OCI-LY1 (cell line): ENCODE measurements at regions not wholly inside any gene's neighbourhood (a gene's known extent, or its start where the extent isn't known, plus 50 kb on each side); places are given as distances from the start of the nearest gene placed in this dataset.

Source experiments
- H2AFZ ChIP-seq: fragments of 200-600 bp; sonication (generic), shearing (Covaris generic); 2 replicates; pipeline ENCODE4 v1.6.0; 2014; ENCODE audit warnings: antibody characterized with exemption, mild to moderate bottlenecking, low read length
- H3F3A ChIP-seq: fragments of 200-600 bp; sonication (generic), shearing (Covaris generic); 2 replicates; pipeline ENCODE4 v1.6.0; 2014; ENCODE audit warnings: mild to moderate bottlenecking, antibody characterized with exemption, low read length, moderate library complexity; ENCODE audit not compliant: insufficient read depth
- H3K27ac ChIP-seq: fragments of 200-600 bp; sonication (generic); 2 replicates; pipeline ENCODE4 v1.5.1; 2014; ENCODE audit warnings: low read length, mixed run types, mild to moderate bottlenecking, low read depth; ENCODE audit not compliant: poor library complexity, severe bottlenecking
- H3K27me3 ChIP-seq: fragments of 200-600 bp; sonication (generic); 2 replicates; pipeline ENCODE4 v1.6.0; 2014; ENCODE audit warnings: antibody characterized with exemption, mild to moderate bottlenecking, low read length, moderate library complexity; ENCODE audit not compliant: insufficient read depth
- H3K36me3 ChIP-seq: fragments of 200-600 bp; sonication (generic); 2 replicates; pipeline ENCODE4 v1.6.1; 2014; ENCODE audit warnings: mild to moderate bottlenecking, antibody characterized with exemption, low read length, moderate library complexity, mixed read lengths; ENCODE audit not compliant: insufficient read depth
- H3K4me1 ChIP-seq: fragments of 200-600 bp; sonication (generic); 2 replicates; pipeline ENCODE4 v1.5.1; 2014; ENCODE audit warnings: mild to moderate bottlenecking, low read length, moderate library complexity; ENCODE audit not compliant: insufficient read depth, severe bottlenecking
- H3K4me2 ChIP-seq: fragments of 200-600 bp; sonication (generic), shearing (Covaris generic); 2 replicates; pipeline ENCODE4 v1.6.1; 2014; ENCODE audit warnings: low read length
- H3K4me3 ChIP-seq: fragments of 200-600 bp; sonication (generic); 2 replicates; pipeline ENCODE4 v1.5.1; 2014; ENCODE audit warnings: low read length, low read depth, mild to moderate bottlenecking, mixed read lengths; ENCODE audit not compliant: poor library complexity, severe bottlenecking
- H3K79me2 ChIP-seq: fragments of 200-600 bp; shearing (Covaris generic); 2 replicates; pipeline ENCODE4 v1.6.1; 2016; ENCODE audit warnings: mixed run types, low read length, mixed read lengths; ENCODE audit not compliant: insufficient read depth
- H3K9ac ChIP-seq: fragments of 200-600 bp; sonication (generic), shearing (Covaris generic); 2 replicates; pipeline ENCODE4 v1.6.1; 2014; ENCODE audit warnings: mild to moderate bottlenecking, low read length, mixed read lengths
- H3K9me2 ChIP-seq: fragments of 200-600 bp; sonication (generic), shearing (Covaris generic); 2 replicates; pipeline ENCODE4 v1.6.1; 2014; ENCODE audit warnings: low read depth, mild to moderate bottlenecking, low read length, mixed read lengths
- H3K9me3 ChIP-seq: fragments of 200-600 bp; shearing (Covaris generic); 2 replicates; pipeline ENCODE4 v1.6.1; 2014; ENCODE audit warnings: low read length, mixed read lengths
- H4K20me1 ChIP-seq: fragments of 200-600 bp; sonication (generic), shearing (Covaris generic); 2 replicates; pipeline ENCODE4 v1.6.0; 2016; ENCODE audit warnings: mild to moderate bottlenecking, low read length; ENCODE audit not compliant: insufficient read depth
- EZH2 ChIP-seq: fragments of 200-600 bp; sonication (generic), shearing (Covaris generic); IDR thresholded peaks from 2 replicates; pipeline ENCODE4 v1.8.0; 2017; ENCODE audit warnings: borderline replicate concordance, mixed run types, mild to moderate bottlenecking, antibody characterized with exemption, low read length, moderate library complexity, mixed read lengths
- TF ChIP-seq, protein P1 (sequence below): fragments of 200-600 bp; sonication (generic), shearing (Covaris generic); IDR thresholded peaks from 2 replicates; pipeline ENCODE4 v1.5.1; 2017; ENCODE audit warnings: mild to moderate bottlenecking, antibody characterized with exemption, low read length, moderate library complexity, mixed read lengths

DNA sequence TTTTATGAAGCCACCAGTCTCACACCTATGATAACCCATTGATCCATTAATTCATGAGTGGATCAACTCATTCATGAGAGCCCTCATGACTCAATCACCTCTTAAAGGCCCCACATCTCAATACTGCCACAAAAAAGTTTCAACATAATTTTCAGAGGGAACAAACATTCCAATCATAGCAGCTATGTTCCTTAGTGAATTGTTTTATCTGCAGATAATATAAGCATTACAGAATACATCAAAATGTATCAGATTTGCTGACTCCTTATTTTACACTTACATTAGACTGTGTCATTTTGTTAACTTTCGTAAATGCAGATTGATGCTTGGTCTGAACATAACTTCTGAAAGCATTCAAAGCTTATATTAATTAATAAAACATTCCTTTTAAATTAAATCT is 155.3 kb upstream of the MBNL1 start:
- Histone ChIP-seq H4K20me1 (no peaks in the 10 kb centered on the region), H3K9me3 (no peaks in the 10 kb centered on the region), H3K4me3 (no peak overlapping the region), H3K79me2 (no peaks in the 10 kb centered on the region), H3K4me2 (no peak overlapping the region), H3F3A (no peaks in the 10 kb centered on the region), H2AFZ (no peak overlapping the region), H3K9ac (no peak overlapping the region), H3K27me3 (no peaks in the 10 kb centered on the region), H3K27ac (no peak overlapping the region), H3K36me3 (no peaks in the 10 kb centered on the region), H3K9me2 (peaks cover 2% of the 10 kb centered on the region; the same call in 1 of the 2 replicates), H3K4me1 (no peaks in the 10 kb centered on the region)
- TF ChIP-seq EZH2 = no peak
- TF ChIP-seq, protein P1, sequence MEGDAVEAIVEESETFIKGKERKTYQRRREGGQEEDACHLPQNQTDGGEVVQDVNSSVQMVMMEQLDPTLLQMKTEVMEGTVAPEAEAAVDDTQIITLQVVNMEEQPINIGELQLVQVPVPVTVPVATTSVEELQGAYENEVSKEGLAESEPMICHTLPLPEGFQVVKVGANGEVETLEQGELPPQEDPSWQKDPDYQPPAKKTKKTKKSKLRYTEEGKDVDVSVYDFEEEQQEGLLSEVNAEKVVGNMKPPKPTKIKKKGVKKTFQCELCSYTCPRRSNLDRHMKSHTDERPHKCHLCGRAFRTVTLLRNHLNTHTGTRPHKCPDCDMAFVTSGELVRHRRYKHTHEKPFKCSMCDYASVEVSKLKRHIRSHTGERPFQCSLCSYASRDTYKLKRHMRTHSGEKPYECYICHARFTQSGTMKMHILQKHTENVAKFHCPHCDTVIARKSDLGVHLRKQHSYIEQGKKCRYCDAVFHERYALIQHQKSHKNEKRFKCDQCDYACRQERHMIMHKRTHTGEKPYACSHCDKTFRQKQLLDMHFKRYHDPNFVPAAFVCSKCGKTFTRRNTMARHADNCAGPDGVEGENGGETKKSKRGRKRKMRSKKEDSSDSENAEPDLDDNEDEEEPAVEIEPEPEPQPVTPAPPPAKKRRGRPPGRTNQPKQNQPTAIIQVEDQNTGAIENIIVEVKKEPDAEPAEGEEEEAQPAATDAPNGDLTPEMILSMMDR = no peak

DNA sequence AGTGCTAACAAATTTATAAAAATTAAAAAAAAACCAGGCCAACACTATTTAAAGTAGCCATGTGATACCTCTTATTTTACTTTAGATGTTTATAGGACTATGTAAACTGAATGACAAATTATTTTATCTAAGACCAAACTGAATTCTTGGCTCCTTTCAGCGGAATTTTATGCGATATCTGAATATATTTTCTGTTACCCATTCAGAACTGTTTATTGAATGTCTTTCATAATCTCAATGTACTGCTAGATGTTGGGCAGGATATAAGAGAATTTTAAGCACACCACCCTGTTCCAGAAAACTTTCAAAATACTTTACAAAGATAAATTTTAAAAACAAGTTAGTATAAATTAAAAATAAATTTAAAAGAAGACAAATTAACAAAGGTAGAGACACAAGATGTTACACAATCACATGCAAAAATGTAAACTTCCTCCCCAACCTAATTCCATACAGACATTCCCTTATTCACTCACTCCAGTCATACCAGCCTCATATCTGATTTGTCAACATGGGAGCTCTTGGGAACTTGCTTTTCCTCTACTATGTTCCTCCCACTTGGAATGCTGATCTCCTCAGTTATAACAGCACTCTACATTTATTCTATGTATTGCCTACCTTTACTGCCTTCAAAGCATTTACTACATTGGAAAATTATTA is 154.6 kb upstream of the MBNL1 start:
- Histone ChIP-seq H3K9me2 (peaks cover 2% of the 10 kb centered on the region; the same call in 1 of the 2 replicates), H3K79me2 (no peaks in the 10 kb centered on the region), H3K27me3 (no peaks in the 10 kb centered on the region), H2AFZ (no peak overlapping the region), H3K27ac (no peak overlapping the region), H3F3A (no peaks in the 10 kb centered on the region), H3K4me3 (no peak overlapping the region), H4K20me1 (no peaks in the 10 kb centered on the region), H3K9ac (no peak overlapping the region), H3K4me2 (no peak overlapping the region), H3K4me1 (no peaks in the 10 kb centered on the region), H3K9me3 (no peaks in the 10 kb centered on the region), H3K36me3 (no peaks in the 10 kb centered on the region)
- TF ChIP-seq, protein P1 = no peak
- no peak for TF ChIP-seq EZH2

DNA sequence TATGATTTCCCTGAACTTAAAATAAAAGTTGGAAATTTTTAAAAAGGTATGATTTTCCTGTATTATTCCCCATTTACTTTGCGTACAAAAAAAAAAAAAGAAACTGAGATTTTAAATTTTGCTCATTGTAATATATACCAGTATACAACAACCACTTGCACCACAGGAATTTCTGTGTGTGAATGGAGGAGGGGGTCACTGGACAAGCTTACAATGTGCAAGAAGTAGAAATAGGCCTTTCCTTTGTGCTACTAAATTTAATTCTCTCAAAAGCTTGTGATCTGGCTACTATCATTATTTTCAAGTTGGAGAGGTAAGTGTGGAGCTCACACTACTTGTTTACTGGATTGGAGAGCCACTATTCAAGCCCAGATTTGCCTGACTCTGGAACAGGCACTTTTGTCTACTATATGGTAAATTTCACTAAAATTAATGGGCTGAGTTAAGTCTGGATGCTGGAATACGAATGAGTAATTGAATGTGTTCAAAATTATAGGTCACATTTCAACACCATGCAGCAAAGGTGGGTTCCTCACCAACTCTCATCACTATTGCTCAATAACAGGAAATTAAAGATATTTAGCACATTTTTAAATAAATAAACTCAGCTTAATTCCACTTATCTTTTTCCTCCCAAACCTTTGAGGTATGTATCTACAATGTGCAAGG is 148.0 kb upstream of the MBNL1 start:
- no peak overlapping the region for H3K4me3 ChIP-seq
- no peaks in the 10 kb centered on the region for H3K4me1 ChIP-seq
- no peak overlapping the region for H3K4me2 ChIP-seq
- H2AFZ ChIP-seq = no peak overlapping the region
- no peaks in the 10 kb centered on the region for H3K79me2 ChIP-seq
- no peaks in the 10 kb centered on the region for H3K36me3 ChIP-seq
- H3K9ac ChIP-seq = no peak overlapping the region
- no peak overlapping the region for H3K27ac ChIP-seq
- H3F3A ChIP-seq = no peaks in the 10 kb centered on the region
- H4K20me1 ChIP-seq = no peaks in the 10 kb centered on the region
- no peak for TF ChIP-seq EZH2
- TF ChIP-seq, protein P1 = no peak
- no peaks in the 10 kb centered on the region for H3K9me3 ChIP-seq
- no peaks in the 10 kb centered on the region for H3K27me3 ChIP-seq
- no peaks in the 10 kb centered on the region for H3K9me2 ChIP-seq
